ENCODE measurements at regions not wholly inside any gene's neighbourhood (a gene's known extent, or its start where the extent isn't known, plus 50 kb on each side); places are given as distances from the start of the nearest gene placed in this dataset.
"Not testable (repeated sequence)": the region's sequence is repeated elsewhere in the genome, so short reads cannot be mapped to it uniquely, and the experiment has no call there.

- DNase-seq (ENCODE audit: low spot score), result peak; percentile 51
These were observed 158.1 kb upstream of the ZNF184 start for GRCh38 chr6:27630727-27631608.

GRCh38 chr6:27624694-27625262 lies 151.9 kb upstream of the ZNF184 start:
- DNase-seq (ENCODE audit: low spot score), result no peak

GRCh38 chr6:27623103-27623502 lies 150.2 kb upstream of the ZNF184 start:
- no peak for DNase-seq (ENCODE audit: low spot score)

- no peak for DNase-seq (ENCODE audit: low spot score)
These were observed 146.5 kb upstream of the ZNF184 start for GRCh38 chr6:27619436-27619835.

- DNase-seq (ENCODE audit: low spot score), result no peak
These were observed 145.1 kb upstream of the ZNF184 start for GRCh38 chr6:27617700-27618689.

GRCh38 chr6:27617046-27617687 lies 144.3 kb upstream of the ZNF184 start:
- no peak for DNase-seq (ENCODE audit: low spot score)

GRCh38 chr6:27616328-27617045 lies 143.6 kb upstream of the ZNF184 start:
- DNase-seq (ENCODE audit: low spot score), result no peak

GRCh38 chr6:27611451-27611850 lies 138.5 kb upstream of the ZNF184 start:
- DNase-seq (ENCODE audit: low spot score), result no peak

- no peak for DNase-seq (ENCODE audit: low spot score)
These were observed 136.3 kb upstream of the ZNF184 start for GRCh38 chr6:27608916-27609883.

- DNase-seq (ENCODE audit: low spot score), result no peak
These were observed 132.8 kb upstream of the ZNF184 start for GRCh38 chr6:27605401-27606342.

GRCh38 chr6:27604986-27605385 lies 132.1 kb upstream of the ZNF184 start:
- no peak for DNase-seq (ENCODE audit: low spot score)

GRCh38 chr6:27601668-27602254 lies 128.9 kb upstream of the ZNF184 start:
- no peak for DNase-seq (ENCODE audit: low spot score)

GRCh38 chr6:27599859-27600532 lies 127.1 kb upstream of the ZNF184 start:
- no peak for DNase-seq (ENCODE audit: low spot score)

- not testable (repeated sequence) for DNase-seq (ENCODE audit: low spot score)
These were observed 124.2 kb upstream of the ZNF184 start for GRCh38 chr6:27597031-27597567.

GRCh38 chr6:27593861-27594260 lies 121.0 kb upstream of the ZNF184 start:
- no peak for DNase-seq (ENCODE audit: low spot score)

- no peak for DNase-seq (ENCODE audit: low spot score)
These were observed 120.4 kb upstream of the ZNF184 start for GRCh38 chr6:27593200-27593818.

Data from SK-N-DZ (cell line).